GM18873 (cell line): ENCODE measurements at regions not wholly inside any gene's neighbourhood (a gene's known extent, or its start where the extent isn't known, plus 50 kb on each side); places are given as distances from the start of the nearest gene placed in this dataset.

Experiments used
- ATAC-seq: cut with Tn5 transposase; IDR thresholded peaks from one replicate; pipeline ENCODE4 v1.9.1; 2021; ENCODE audit warnings: mild to moderate bottlenecking, moderate library complexity, moderate number of reproducible peaks; ENCODE audit not compliant: unreplicated experiment, low FRiP score

GRCh38 chr2:19569300-19569791 is 210.9 kb upstream of the OSR1 start:
- no peak for ATAC-seq

GRCh38 chr2:19568809-19569208 is 210.4 kb upstream of the OSR1 start:
- ATAC-seq, result no peak

- ATAC-seq, result no peak
Observed at GRCh38 chr2:19560785-19561184, 202.4 kb upstream of the OSR1 start.

- ATAC-seq, result no peak
Observed at GRCh38 chr2:19559596-19560240, 201.3 kb upstream of the OSR1 start.

GRCh38 chr2:19556648-19557047 is 198.2 kb upstream of the OSR1 start:
- no peak for ATAC-seq

GRCh38 chr2:19554520-19554919 is 196.1 kb upstream of the OSR1 start:
- ATAC-seq, result no peak

- no peak for ATAC-seq
Observed at GRCh38 chr2:19552270-19552669, 193.8 kb upstream of the OSR1 start.

- ATAC-seq, result no peak
Observed at GRCh38 chr2:19550750-19551149, 192.3 kb upstream of the OSR1 start.

- no peak for ATAC-seq
Observed at GRCh38 chr2:19549821-19550220, 191.4 kb upstream of the OSR1 start.

- ATAC-seq, result no peak
Observed at GRCh38 chr2:19548116-19548515, 189.7 kb upstream of the OSR1 start.

GRCh38 chr2:19547321-19547720 is 188.9 kb upstream of the OSR1 start:
- ATAC-seq, result no peak

GRCh38 chr2:19545507-19545906 is 187.1 kb upstream of the OSR1 start:
- ATAC-seq, result no peak

GRCh38 chr2:19543663-19544383 is 185.4 kb upstream of the OSR1 start:
- no peak for ATAC-seq

- no peak for ATAC-seq
Observed at GRCh38 chr2:19542796-19543662, 184.6 kb upstream of the OSR1 start.

GRCh38 chr2:19541884-19542283 is 183.5 kb upstream of the OSR1 start:
- no peak for ATAC-seq

- no peak for ATAC-seq
Observed at GRCh38 chr2:19540739-19541525, 182.5 kb upstream of the OSR1 start.

GRCh38 chr2:19538411-19538963 is 180.1 kb upstream of the OSR1 start:
- no peak for ATAC-seq

GRCh38 chr2:19536136-19536535 is 177.7 kb upstream of the OSR1 start:
- no peak for ATAC-seq

GRCh38 chr2:19532547-19533196 is 174.2 kb upstream of the OSR1 start:
- no peak for ATAC-seq

- ATAC-seq, result no peak
Observed at GRCh38 chr2:19529677-19530076, 171.3 kb upstream of the OSR1 start.
